Pancreas (tissue), 10 donors: ENCODE measurements at regions not wholly inside any gene's neighbourhood (a gene's known extent, or its start where the extent isn't known, plus 50 kb on each side); places are given as distances from the start of the nearest gene placed in this dataset.
"Not testable (repeated sequence)": the region's sequence is repeated elsewhere in the genome, so short reads cannot be mapped to it uniquely, and the experiment has no call there.

ENCODE experiments used
- ATAC-seq, 4 donors: fragments of 200-7000 bp; cut with Tn5 transposase; one replicate each; pipeline versions ENCODE4 v1.8.0 to v1.9.1; 2020; ENCODE audit warnings: mild to moderate bottlenecking in 4 of 4, moderate library complexity in 4 of 4
- DNase-seq, 6 donors: peaks; one replicate each; pipeline ENCODE4 v3.0.0-alpha.2; 2020
- FAIRE-seq: peaks from 2 replicates; lab custom pipeline; 2012; peaks lifted over from hg19 to GRCh38; lab: Jason Lieb, UNC
- H3K27ac ChIP-seq, 4 donors: fragments of 200-600 bp; sonication (generic); 1 replicate in 3 of 4; 2 replicates in 1 of 4; pipeline versions ENCODE4 v1.5.0 to v1.8.0; 2020
- H3K27me3 ChIP-seq, 4 donors: fragments of 200-600 bp; one replicate each; pipeline ENCODE4 v1.8.0; 2021
- H3K36me3 ChIP-seq, 3 donors: fragments of 200-600 bp; sonication (generic) in 1 of 3; one replicate each; pipeline versions ENCODE4 v1.5.0 to v1.8.0; 2020 to 2021
- H3K4me1 ChIP-seq, 3 donors: fragments of 200-600 bp; one replicate each; pipeline ENCODE4 v1.8.0; 2021
- H3K4me3 ChIP-seq, 4 donors: fragments of 200-600 bp; sonication (generic) in 2 of 4; one replicate each; pipeline versions ENCODE4 v1.5.0 to v1.8.0; 2020 to 2021
- H3K9me3 ChIP-seq, 4 donors: fragments of 200-600 bp; one replicate each; pipeline ENCODE4 v1.8.0; 2021
- CTCF ChIP-seq, 4 donors: fragments of 200-600 bp; sonication (generic) in 3 of 4; IDR thresholded peaks; one replicate each; pipeline versions ENCODE4 v1.5.0 to v1.8.0; 2021; ENCODE audit warnings: antibody characterized with exemption in 4 of 4
- WGBS, 2 donors: extraction: QIAGEN DNeasy Blood & Tissue Kit; methylation state at CpG; one replicate each; pipeline ENCODE4 v1.1.7; 2013; 5-methylcytosine and 5-hydroxymethylcytosine counted together
- intact Hi-C, 3 donors: fragments of 100-400 bp; cut with DNase I; formaldehyde crosslinking; loops; one replicate each; pipeline versions ENCODE4 v1.11.1 to v1.14.2; 2022
- donor health status: healthy with polysubstance abuse.
- donor health status: DM: no; HTN: no; CAD: no; lungs with moderate emphysema.
- donor health status: DM: no; HTN: no; CAD: no.
- donor health status: control.
- donor health status: control.
- donor health status: Bipolar disorder and iron deficiency.
- donor health status: DM: yes; HTN: yes; CAD: no.
- donor health status: DM: no; HTN: no; CAD: no.
- donor health status: DM: no; HTN: no; CAD: no.
- donor health status: DM: yes; HTN: yes; CAD: no.

GRCh38 chr9:135173066-135173465 is 85.6 kb downstream of the OLFM1 start:
- intact Hi-C loops: no loop called here
- no peaks in the 10 kb centered on the region for H3K27me3 ChIP-seq

GRCh38 chr9:135174248-135174647 is 86.8 kb downstream of the OLFM1 start:
- no peaks in the 10 kb centered on the region for H3K36me3 ChIP-seq
- FAIRE-seq: no peak

More at GRCh38 chr9:135173066-135173465, 85.6 kb downstream of the OLFM1 start:
- DNase-seq (peak in 1 of 6 donors; percentile 24), FAIRE-seq (no peak), ATAC-seq (no peak)
- Histone ChIP-seq H3K27ac (no peak overlapping the region), H3K4me3 (no peak overlapping the region), H3K4me1 (no peaks in the 10 kb centered on the region), H3K9me3 (no peaks in the 10 kb centered on the region), H3K36me3 (no peaks in the 10 kb centered on the region)
- no peak for TF ChIP-seq CTCF (IDR thresholded peaks at IDR 0.05)
- 88 to 97% methylated on average over 6 of the region's 6 CpGs for WGBS, 2 donors

GRCh38 chr9:135174981-135175380 is 87.5 kb downstream of the OLFM1 start:
- no peak for FAIRE-seq
- H3K36me3 ChIP-seq: no peaks in the 10 kb centered on the region
- no peaks in the 10 kb centered on the region for H3K9me3 ChIP-seq
- DNase-seq: peak in 1 of 6 donors; percentile 13
- TF ChIP-seq CTCF (IDR thresholded peaks at IDR 0.05): no peak
- no peaks in the 10 kb centered on the region for H3K27me3 ChIP-seq
- intact Hi-C loops: no loop called here
- no peak overlapping the region for H3K27ac ChIP-seq
- ATAC-seq: no peak
- 77 to 86% methylated on average over 11 of the region's 11 CpGs for WGBS, 2 donors
- H3K4me3 ChIP-seq: no peak overlapping the region
- H3K4me1 ChIP-seq: no peaks in the 10 kb centered on the region

More at GRCh38 chr9:135174248-135174647, 86.8 kb downstream of the OLFM1 start:
- intact Hi-C loops: no loop called here
- Histone ChIP-seq H3K4me3 (no peak overlapping the region), H3K27ac (no peak overlapping the region), H3K4me1 (no peaks in the 10 kb centered on the region), H3K27me3 (no peaks in the 10 kb centered on the region), H3K9me3 (no peaks in the 10 kb centered on the region)
- TF ChIP-seq CTCF (IDR thresholded peaks at IDR 0.05): no peak
- ATAC-seq: no peak
- DNase-seq: peak in 1 of 6 donors; percentile 25
- 64 to 76% methylated on average over 6 of the region's 6 CpGs for WGBS, 2 donors

GRCh38 chr9:135176284-135176683 is 88.8 kb downstream of the OLFM1 start:
- 74 to 83% methylated on average over 20 of the region's 20 CpGs for WGBS, 2 donors
- no peak for TF ChIP-seq CTCF (IDR thresholded peaks at IDR 0.05)
- H3K4me3 ChIP-seq: no peak overlapping the region
- H3K36me3 ChIP-seq: no peaks in the 10 kb centered on the region
- H3K27ac ChIP-seq: no peak overlapping the region
- peak in 1 of 6 donors; percentile 54 for DNase-seq
- intact Hi-C loops: no loop called here
- H3K9me3 ChIP-seq: no peaks in the 10 kb centered on the region
- no peak for ATAC-seq
- no peaks in the 10 kb centered on the region for H3K27me3 ChIP-seq
- FAIRE-seq: no peak
- H3K4me1 ChIP-seq: no peaks in the 10 kb centered on the region

GRCh38 chr9:135177562-135177961 is 90.1 kb downstream of the OLFM1 start:
- DNase-seq, FAIRE-seq, H3K27ac ChIP-seq, H3K9me3 ChIP-seq, H3K36me3 ChIP-seq, H3K4me1 ChIP-seq, H3K4me3 ChIP-seq, ATAC-seq, H3K27me3 ChIP-seq, intact Hi-C loops: not testable (repeated sequence)
- 30 to 37% methylated on average over 2 of the region's 2 CpGs for WGBS, 2 donors
